ENCODE measurements at regions not wholly inside any gene's neighbourhood (a gene's known extent, or its start where the extent isn't known, plus 50 kb on each side); places are given as distances from the start of the nearest gene placed in this dataset.

- TF ChIP-seq NR2C1 (IDR thresholded peaks at IDR 0.05) (no peak), IKZF1 (conservative IDR thresholded peaks at IDR 0.05) (no peak), MAX (IDR thresholded peaks at IDR 0.05; ENCODE audit: low read depth, low read length) (no peak)
Measured at GRCh38 chr12:16112612-16113560, 164.6 kb downstream of the SLC15A5 start.

All from GM12878 (cell line).